GM12874 (cell line): ENCODE measurements at regions not wholly inside any gene's neighbourhood (a gene's known extent, or its start where the extent isn't known, plus 50 kb on each side); places are given as distances from the start of the nearest gene placed in this dataset.

ENCODE experiments used
- TF ChIP-seq, protein P1 (sequence below): IDR thresholded peaks from 2 replicates; pipeline ENCODE4 v1.5.1; 2011; ENCODE audit warnings: low read depth, mild to moderate bottlenecking, control low read depth, low read length, moderate library complexity; ENCODE audit not compliant: insufficient read depth

DNA sequence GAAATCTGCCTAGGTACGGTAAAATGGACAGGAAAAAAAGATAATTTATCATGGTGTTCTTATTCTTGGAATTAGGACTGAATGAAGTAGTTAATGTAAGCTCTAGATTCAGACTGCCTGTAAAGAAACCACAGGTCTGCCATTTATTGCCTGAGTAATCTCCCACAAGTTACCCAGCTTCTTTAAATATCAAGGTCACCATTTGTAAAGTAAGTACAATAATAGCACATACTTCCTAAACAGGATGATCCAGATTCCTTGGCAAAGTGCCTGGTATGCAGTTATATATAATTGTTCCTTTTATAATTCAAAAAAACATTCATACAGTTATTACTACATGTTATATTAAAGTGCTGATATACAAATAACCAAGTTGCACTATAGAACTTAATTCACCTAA lies 368.6 kb downstream of the HNRNPD start:
- TF ChIP-seq, protein P1, sequence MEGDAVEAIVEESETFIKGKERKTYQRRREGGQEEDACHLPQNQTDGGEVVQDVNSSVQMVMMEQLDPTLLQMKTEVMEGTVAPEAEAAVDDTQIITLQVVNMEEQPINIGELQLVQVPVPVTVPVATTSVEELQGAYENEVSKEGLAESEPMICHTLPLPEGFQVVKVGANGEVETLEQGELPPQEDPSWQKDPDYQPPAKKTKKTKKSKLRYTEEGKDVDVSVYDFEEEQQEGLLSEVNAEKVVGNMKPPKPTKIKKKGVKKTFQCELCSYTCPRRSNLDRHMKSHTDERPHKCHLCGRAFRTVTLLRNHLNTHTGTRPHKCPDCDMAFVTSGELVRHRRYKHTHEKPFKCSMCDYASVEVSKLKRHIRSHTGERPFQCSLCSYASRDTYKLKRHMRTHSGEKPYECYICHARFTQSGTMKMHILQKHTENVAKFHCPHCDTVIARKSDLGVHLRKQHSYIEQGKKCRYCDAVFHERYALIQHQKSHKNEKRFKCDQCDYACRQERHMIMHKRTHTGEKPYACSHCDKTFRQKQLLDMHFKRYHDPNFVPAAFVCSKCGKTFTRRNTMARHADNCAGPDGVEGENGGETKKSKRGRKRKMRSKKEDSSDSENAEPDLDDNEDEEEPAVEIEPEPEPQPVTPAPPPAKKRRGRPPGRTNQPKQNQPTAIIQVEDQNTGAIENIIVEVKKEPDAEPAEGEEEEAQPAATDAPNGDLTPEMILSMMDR = no peak

DNA sequence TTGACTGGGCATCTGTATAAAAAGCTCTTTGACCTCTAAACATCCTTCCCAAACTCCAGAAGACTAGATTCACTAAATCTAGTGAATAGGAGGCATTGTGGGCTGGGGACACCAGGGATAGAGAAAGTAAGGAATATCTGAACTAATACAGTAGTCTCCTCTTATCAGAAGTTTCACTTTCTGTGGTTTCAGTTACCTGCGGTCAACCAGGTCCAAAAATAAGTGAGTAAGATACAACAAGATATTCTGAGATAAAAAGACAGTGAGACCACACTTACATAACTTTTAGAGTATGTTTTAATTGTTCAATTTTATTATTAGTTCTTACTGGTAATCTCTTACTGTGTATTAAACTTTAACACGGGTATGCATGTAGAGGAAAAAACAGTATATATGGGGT lies 376.5 kb downstream of the HNRNPD start:
- TF ChIP-seq, protein P1 = no peak

DNA sequence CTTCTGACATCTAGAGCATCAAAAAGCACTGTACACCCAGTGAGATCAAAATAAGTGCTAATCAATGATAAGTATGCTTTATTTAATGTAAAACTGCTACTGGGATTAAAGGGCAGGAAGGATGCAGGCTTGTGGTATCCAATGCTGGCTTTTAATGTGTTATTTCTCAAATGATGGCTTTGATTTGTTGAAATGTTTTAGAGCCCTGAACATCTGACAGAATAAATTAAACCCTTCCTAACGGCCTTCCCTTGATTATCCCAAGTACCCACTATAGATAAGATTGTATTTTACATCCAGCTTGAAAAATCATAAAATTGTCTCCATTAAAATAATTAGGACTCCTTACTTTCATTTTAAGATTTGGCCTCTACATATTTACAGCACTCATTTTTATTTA lies 382.9 kb downstream of the HNRNPD start:
- TF ChIP-seq, protein P1 = no peak

DNA sequence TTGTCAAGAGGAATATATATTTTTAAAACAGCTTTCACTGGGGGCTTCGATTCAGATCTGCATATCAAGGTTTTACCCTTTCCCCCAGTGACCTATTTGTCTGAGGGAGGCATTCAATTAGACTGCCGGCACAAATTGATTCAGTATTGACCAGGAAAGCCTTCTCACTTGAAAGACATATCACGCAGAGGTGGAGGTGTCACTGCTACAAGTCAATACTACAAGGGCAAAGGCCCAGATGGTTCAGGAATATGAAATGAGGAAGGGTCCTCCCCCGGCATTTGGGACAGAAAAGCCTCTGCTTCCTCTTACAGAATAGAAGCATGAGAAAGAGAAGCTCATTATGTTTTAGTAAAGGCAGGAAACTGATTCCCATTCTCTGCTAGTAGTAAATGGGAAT lies 383.6 kb downstream of the HNRNPD start:
- TF ChIP-seq, protein P1 = no peak

- TF ChIP-seq, protein P1 = no peak
Observed at GRCh38 chr4:81989202-81989601, 384.6 kb downstream of the HNRNPD start.

- TF ChIP-seq, protein P1 = no peak
Observed at GRCh38 chr4:81988178-81988577, 385.6 kb downstream of the HNRNPD start.

GRCh38 chr4:81984746-81985145 lies 389.0 kb downstream of the HNRNPD start:
- TF ChIP-seq, protein P1 = no peak

DNA sequence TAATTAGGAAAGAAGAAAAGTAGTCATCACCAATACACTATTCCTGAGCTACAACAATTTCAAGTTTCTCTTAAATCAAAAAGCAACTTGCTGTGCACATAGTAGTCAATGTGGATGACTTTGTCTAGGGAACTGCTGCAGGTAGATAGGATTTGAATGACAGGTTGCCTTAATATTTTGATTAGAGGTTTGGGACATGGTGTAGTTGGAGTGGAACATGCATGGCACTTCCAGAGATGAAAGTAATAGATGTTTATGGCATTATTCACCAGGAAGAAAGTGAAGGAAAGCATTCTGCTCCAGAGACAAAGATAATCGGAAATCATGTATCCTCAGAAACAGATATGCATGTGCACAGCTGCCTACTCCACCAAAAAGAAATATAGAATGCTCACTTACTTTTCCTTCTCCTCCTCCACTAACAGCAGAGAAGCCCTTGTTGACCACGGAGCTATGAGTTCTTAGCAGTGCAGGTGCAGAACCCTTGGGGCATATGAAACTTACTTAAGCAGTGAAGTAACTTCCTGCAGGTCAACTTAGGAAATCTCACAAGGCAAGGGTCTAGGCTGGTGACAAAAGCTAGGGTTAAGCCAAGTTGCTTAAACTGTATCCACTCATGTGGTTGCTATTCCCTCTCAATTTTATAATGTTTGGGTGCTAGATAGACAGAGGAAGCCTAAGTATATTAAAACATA lies 390.8 kb downstream of the HNRNPD start:
- TF ChIP-seq, protein P1 = no peak
